Keratinocyte (primary cell): ENCODE measurements at regions not wholly inside any gene's neighbourhood (a gene's known extent, or its start where the extent isn't known, plus 50 kb on each side); places are given as distances from the start of the nearest gene placed in this dataset.

Experiments
- DNase-seq: peaks from one replicate; pipeline ENCODE4 v3.0.0-alpha.2; 2011; ENCODE audit warnings: low read depth, missing footprints, low spot score
- FAIRE-seq: peaks from 2 replicates; lab custom pipeline; 2011; peaks lifted over from hg19 to GRCh38; lab: Jason Lieb, UNC
- H2AFZ ChIP-seq: 2 replicates; pipeline ENCODE4 v1.6.0; 2012; ENCODE audit warnings: low read length, control low read depth, inconsistent platforms; ENCODE audit not compliant: control insufficient read depth
- H3K27ac ChIP-seq: 2 replicates; pipeline ENCODE4 v1.5.1; 2011; ENCODE audit warnings: low read length; ENCODE audit not compliant: control insufficient read depth, insufficient read depth
- H3K27me3 ChIP-seq: 3 replicates; pipeline ENCODE4 v1.6.0; 2011; ENCODE audit warnings: low read length; ENCODE audit not compliant: control insufficient read depth, insufficient read depth; ENCODE audit errors: extremely low read depth
- H3K36me3 ChIP-seq, 2 experiments: 2 replicates in 1 of 2; 3 replicates in 1 of 2; pipeline ENCODE4 v1.5.1; 2011; ENCODE audit warnings: low read length in 2 of 2, mild to moderate bottlenecking in 1 of 2; ENCODE audit not compliant: control insufficient read depth in 2 of 2, insufficient read depth in 2 of 2; ENCODE audit errors: extremely low read depth in 1 of 2
- H3K4me1 ChIP-seq: 3 replicates; pipeline ENCODE4 v1.5.1; 2011; ENCODE audit warnings: low read length; ENCODE audit not compliant: control insufficient read depth, insufficient read depth; ENCODE audit errors: extremely low read depth
- H3K4me2 ChIP-seq: 3 replicates; pipeline ENCODE4 v1.6.0; 2011; ENCODE audit warnings: low read depth, low read length; ENCODE audit not compliant: control insufficient read depth, insufficient read depth; ENCODE audit errors: extremely low read depth
- H3K4me3 ChIP-seq, 3 experiments: fragments of 200-600 bp in 1 of 3; sonication (generic) in 1 of 3; 2 replicates in 2 of 3; 3 replicates in 1 of 3; pipeline ENCODE4 v1.5.1; 2011 to 2016; ENCODE audit warnings: low read length in 3 of 3, mild to moderate bottlenecking in 3 of 3, control low read depth in 2 of 3, inconsistent platforms in 1 of 3, low read depth in 1 of 3, mixed read lengths in 1 of 3, mixed run types in 1 of 3, moderate library complexity in 1 of 3; ENCODE audit not compliant: control insufficient read depth in 2 of 3, insufficient read depth in 2 of 3; ENCODE audit errors: extremely low read depth in 1 of 3
- H3K79me2 ChIP-seq: 2 replicates; pipeline ENCODE4 v1.6.0; 2012; ENCODE audit warnings: low read length; ENCODE audit not compliant: control insufficient read depth, insufficient read depth
- H3K9ac ChIP-seq: 3 replicates; pipeline ENCODE4 v1.6.0; 2011; ENCODE audit warnings: low read length; ENCODE audit not compliant: control insufficient read depth, insufficient read depth; ENCODE audit errors: extremely low read depth
- H3K9me1 ChIP-seq: 3 replicates; pipeline ENCODE4 v1.6.0; 2011; ENCODE audit warnings: low read length; ENCODE audit not compliant: control insufficient read depth, insufficient read depth; ENCODE audit errors: extremely low read depth
- H3K9me3 ChIP-seq: 2 replicates; pipeline ENCODE4 v1.5.1; 2012; ENCODE audit warnings: low read depth, low read length; ENCODE audit not compliant: control insufficient read depth
- H4K20me1 ChIP-seq: 3 replicates; pipeline ENCODE4 v1.6.0; 2011; ENCODE audit warnings: low read length; ENCODE audit not compliant: control insufficient read depth, insufficient read depth; ENCODE audit errors: extremely low read depth
- CTCF ChIP-seq, 3 experiments: IDR thresholded peaks in 1 of 3; conservative IDR thresholded peaks in 1 of 3; optimal IDR thresholded peaks in 1 of 3; 2 replicates in 2 of 3; 3 replicates in 1 of 3; pipeline versions ENCODE3 to v1.5.1; 2011; ENCODE audit warnings: low read length in 3 of 3, mild to moderate bottlenecking in 3 of 3, moderate library complexity in 2 of 3, control low read depth in 1 of 3, inconsistent platforms in 1 of 3; ENCODE audit not compliant: insufficient read depth in 2 of 3; ENCODE audit errors: extremely low read depth in 1 of 3
- EZH2 ChIP-seq: IDR thresholded peaks from one replicate; pipeline ENCODE4 v1.6.1; 2012; ENCODE audit warnings: inconsistent platforms, mild to moderate bottlenecking, low read length, moderate library complexity
- dilution Hi-C: fragments of 300-500 bp; cut with MboI; formaldehyde crosslinking; loops from one replicate; pipeline ENCODE4 v1.7.0; 2020; ENCODE audit warnings: low sequenced_read_pairs; ENCODE audit not compliant: extremely low pct_ligation_motif_present

- DNase-seq, result no peak
- Histone ChIP-seq H3K4me1 (no peaks in the 10 kb centered on the region), H2AFZ (no peak overlapping the region), H3K36me3 (no peaks in the 10 kb centered on the region), H3K4me3 (no peak overlapping the region), H3K27ac (no peak overlapping the region), H3K79me2 (no peaks in the 10 kb centered on the region), H3K9me3 (no peaks in the 10 kb centered on the region), H4K20me1 (no peaks in the 10 kb centered on the region), H3K4me2 (no peak overlapping the region), H3K27me3 (no peaks in the 10 kb centered on the region), H3K9me1 (no peaks in the 10 kb centered on the region), H3K9ac (no peak overlapping the region)
- no peak for FAIRE-seq
- no peak for TF ChIP-seq CTCF (optimal IDR thresholded peaks at IDR 0.05 in 1 of 3, IDR thresholded peaks at IDR 0.05 in 1 of 3, conservative IDR thresholded peaks at IDR 0.05 in 1 of 3; ENCODE audit: extremely low read depth in 1 of 3, insufficient read depth in 2 of 3, low read length in 3 of 3)
- no peak for TF ChIP-seq EZH2
- dilution Hi-C loops, result no loop called here
Measured at GRCh38 chr18:38329145-38329544, 763.5 kb upstream of the CELF4 start.

GRCh38 chr18:38322206-38322605, 756.6 kb upstream of the CELF4 start:
- DNase-seq, result no peak

More at GRCh38 chr18:38322206-38322605, 756.6 kb upstream of the CELF4 start:
- no peak for TF ChIP-seq EZH2
- no peak for TF ChIP-seq CTCF (optimal IDR thresholded peaks at IDR 0.05 in 1 of 3, IDR thresholded peaks at IDR 0.05 in 1 of 3, conservative IDR thresholded peaks at IDR 0.05 in 1 of 3; ENCODE audit: extremely low read depth in 1 of 3, insufficient read depth in 2 of 3, low read length in 3 of 3)
- dilution Hi-C loops, result no loop called here
- Histone ChIP-seq H3K9me3 (no peaks in the 10 kb centered on the region), H3K4me3 (no peak overlapping the region), H3K79me2 (no peaks in the 10 kb centered on the region), H4K20me1 (no peaks in the 10 kb centered on the region), H3K4me2 (no peak overlapping the region), H3K4me1 (peaks cover 8% of the 10 kb centered on the region), H3K9ac (no peak overlapping the region), H3K9me1 (no peaks in the 10 kb centered on the region), H2AFZ (no peak overlapping the region), H3K27ac (no peak overlapping the region), H3K36me3 (no peaks in the 10 kb centered on the region), H3K27me3 (no peaks in the 10 kb centered on the region)
- FAIRE-seq, result peak; percentile 59
